Osteocyte (in vitro differentiated cells): ENCODE measurements at regions not wholly inside any gene's neighbourhood (a gene's known extent, or its start where the extent isn't known, plus 50 kb on each side); places are given as distances from the start of the nearest gene placed in this dataset.

Experiments
- DNase-seq: peaks from one replicate; pipeline ENCODE4 v3.0.0; 2021; ENCODE audit warnings: mixed read lengths; ENCODE audit not compliant: unreplicated experiment; ENCODE audit errors: extremely low spot score
- H3K27ac Mint-ChIP-seq: one replicate; pipeline ENCODE4 v1.8.0; 2021; ENCODE audit warnings: mild to moderate bottlenecking, mixed read lengths; ENCODE audit not compliant: unreplicated experiment
- H3K27me3 Mint-ChIP-seq: one replicate; pipeline ENCODE4 v1.8.0; 2021; ENCODE audit warnings: mixed read lengths; ENCODE audit not compliant: unreplicated experiment
- H3K36me3 Mint-ChIP-seq: one replicate; pipeline ENCODE4 v1.8.0; 2021; ENCODE audit warnings: mixed read lengths; ENCODE audit not compliant: unreplicated experiment
- H3K4me1 Mint-ChIP-seq: one replicate; pipeline ENCODE4 v1.8.0; 2021; ENCODE audit warnings: mixed read lengths; ENCODE audit not compliant: unreplicated experiment
- H3K4me3 Mint-ChIP-seq: one replicate; pipeline ENCODE4 v1.8.0; 2021; ENCODE audit warnings: mild to moderate bottlenecking, moderate library complexity, mixed read lengths; ENCODE audit not compliant: unreplicated experiment
- H3K9me3 Mint-ChIP-seq: one replicate; pipeline ENCODE4 v1.8.0; 2021; ENCODE audit warnings: mixed read lengths; ENCODE audit not compliant: unreplicated experiment
- TF ChIP-seq, protein P1 (sequence below): fragments of 200-600 bp; sonication (generic); IDR thresholded peaks from 2 replicates; pipeline ENCODE4 v1.5.0; 2021; ENCODE audit warnings: antibody characterized with exemption, mild to moderate bottlenecking, moderate library complexity

DNA sequence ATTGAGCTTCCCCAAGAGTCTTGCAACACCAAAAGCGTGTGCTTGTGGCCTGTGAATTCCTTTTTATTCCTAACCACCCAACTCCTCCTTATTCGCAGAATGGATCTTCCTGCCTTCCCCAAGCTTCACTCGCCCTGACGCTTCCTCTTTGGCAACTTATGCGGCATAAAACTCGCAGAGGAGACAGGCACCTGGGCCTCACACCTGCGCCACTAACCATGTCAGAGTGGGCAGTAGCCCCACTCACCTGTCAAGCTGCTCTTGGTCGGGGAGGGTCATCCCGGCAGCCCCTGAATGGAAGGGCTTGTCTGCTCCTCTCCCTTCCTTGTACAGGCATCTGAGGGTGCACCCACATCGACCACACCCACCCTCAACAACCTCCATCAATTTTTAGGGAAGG lies 106.9 kb upstream of the GPC1 start:
- Mint-ChIP-seq H3K27ac (no peak overlapping the region), H3K36me3 (peaks cover 2% of the 10 kb centered on the region), H3K9me3 (peaks cover 3% of the 10 kb centered on the region), H3K27me3 (peaks cover 23% of the 10 kb centered on the region), H3K4me1 (peaks cover 11% of the 10 kb centered on the region), H3K4me3 (no peak overlapping the region)
- no peak for DNase-seq
- TF ChIP-seq, protein P1, sequence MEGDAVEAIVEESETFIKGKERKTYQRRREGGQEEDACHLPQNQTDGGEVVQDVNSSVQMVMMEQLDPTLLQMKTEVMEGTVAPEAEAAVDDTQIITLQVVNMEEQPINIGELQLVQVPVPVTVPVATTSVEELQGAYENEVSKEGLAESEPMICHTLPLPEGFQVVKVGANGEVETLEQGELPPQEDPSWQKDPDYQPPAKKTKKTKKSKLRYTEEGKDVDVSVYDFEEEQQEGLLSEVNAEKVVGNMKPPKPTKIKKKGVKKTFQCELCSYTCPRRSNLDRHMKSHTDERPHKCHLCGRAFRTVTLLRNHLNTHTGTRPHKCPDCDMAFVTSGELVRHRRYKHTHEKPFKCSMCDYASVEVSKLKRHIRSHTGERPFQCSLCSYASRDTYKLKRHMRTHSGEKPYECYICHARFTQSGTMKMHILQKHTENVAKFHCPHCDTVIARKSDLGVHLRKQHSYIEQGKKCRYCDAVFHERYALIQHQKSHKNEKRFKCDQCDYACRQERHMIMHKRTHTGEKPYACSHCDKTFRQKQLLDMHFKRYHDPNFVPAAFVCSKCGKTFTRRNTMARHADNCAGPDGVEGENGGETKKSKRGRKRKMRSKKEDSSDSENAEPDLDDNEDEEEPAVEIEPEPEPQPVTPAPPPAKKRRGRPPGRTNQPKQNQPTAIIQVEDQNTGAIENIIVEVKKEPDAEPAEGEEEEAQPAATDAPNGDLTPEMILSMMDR: no peak

DNA sequence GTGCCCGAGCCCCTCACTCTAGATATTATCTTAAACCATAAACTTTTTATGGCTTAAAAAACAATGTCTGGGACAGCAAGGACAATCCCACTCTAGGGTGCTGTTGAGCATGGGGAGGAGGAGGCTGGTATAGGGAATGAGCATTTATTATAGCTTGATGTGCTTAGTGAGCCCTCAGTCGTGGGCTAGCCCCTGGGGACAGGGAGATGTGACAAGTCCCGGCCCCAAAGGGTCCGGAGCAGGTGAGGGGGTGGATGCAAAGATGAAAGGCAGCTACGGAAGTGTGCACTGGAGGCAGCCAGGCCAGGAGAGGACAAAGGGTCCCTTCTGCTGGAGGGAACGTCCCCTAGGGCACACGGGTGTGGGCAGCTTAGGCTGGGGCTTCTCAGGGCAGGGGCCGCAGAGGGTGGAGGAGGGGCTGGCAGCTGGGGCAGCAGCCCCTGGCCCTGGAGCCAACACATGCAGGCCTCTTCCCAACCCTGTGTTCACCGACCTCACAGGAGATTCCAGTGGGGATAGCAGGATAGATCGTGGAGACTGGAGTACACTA lies 106.3 kb upstream of the GPC1 start:
- peaks cover 29% of the 10 kb centered on the region for H3K27me3 Mint-ChIP-seq
- TF ChIP-seq, protein P1: no peak
- peaks cover 11% of the 10 kb centered on the region for H3K4me1 Mint-ChIP-seq
- no peak overlapping the region for H3K27ac Mint-ChIP-seq
- no peak overlapping the region for H3K4me3 Mint-ChIP-seq
- H3K9me3 Mint-ChIP-seq: peaks cover 3% of the 10 kb centered on the region
- no peak for DNase-seq
- peaks cover 2% of the 10 kb centered on the region for H3K36me3 Mint-ChIP-seq

DNA sequence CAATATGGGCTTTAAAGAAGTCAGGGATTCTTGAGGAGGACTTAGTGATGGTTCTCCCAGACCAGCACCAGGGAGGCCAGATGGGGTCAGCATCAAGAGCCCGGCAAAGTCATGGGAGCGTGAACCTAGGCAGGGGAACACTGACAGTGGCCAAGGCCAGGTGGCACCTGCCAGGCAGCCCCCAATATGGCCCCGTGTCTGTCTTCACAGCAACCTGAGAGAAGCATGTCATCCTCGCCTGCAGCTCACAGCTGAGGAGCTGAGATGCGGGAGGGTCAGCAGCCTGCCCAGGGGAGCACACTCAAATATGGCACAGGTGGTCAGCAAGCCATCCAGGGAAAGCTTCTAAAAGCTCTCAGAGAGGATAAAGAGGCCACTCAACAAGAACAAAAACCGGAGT lies 105.7 kb upstream of the GPC1 start:
- Mint-ChIP-seq H3K36me3 (peaks cover 2% of the 10 kb centered on the region), H3K27me3 (peaks cover 35% of the 10 kb centered on the region), H3K4me3 (no peak overlapping the region), H3K4me1 (peaks cover 11% of the 10 kb centered on the region), H3K9me3 (peaks cover 3% of the 10 kb centered on the region), H3K27ac (no peak overlapping the region)
- DNase-seq: no peak
- TF ChIP-seq, protein P1: no peak

DNA sequence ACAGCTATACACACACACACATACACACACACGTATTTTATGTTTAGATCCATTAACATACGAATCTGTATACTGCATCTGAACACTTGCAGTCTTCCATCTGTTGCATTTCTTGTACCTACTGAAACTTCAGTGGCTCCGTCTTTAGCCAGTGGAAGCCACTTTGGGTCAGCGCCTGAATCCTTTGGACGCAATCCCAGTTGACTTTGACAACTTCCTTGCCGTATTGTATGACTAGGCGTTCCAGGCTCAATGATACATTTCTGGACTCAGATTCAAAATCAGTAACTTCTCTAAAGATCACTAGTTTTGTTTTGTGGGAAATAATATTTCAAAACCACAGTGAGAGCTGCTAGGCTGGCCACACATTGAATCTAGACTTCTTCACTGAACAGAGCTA lies 101.5 kb upstream of the GPC1 start:
- H3K27me3 Mint-ChIP-seq: peaks cover 56% of the 10 kb centered on the region
- H3K4me3 Mint-ChIP-seq: no peak overlapping the region
- H3K4me1 Mint-ChIP-seq: no peaks in the 10 kb centered on the region
- peaks cover 2% of the 10 kb centered on the region for H3K36me3 Mint-ChIP-seq
- H3K9me3 Mint-ChIP-seq: peaks cover 3% of the 10 kb centered on the region
- no peak overlapping the region for H3K27ac Mint-ChIP-seq
- peak; percentile 17 for DNase-seq
- TF ChIP-seq, protein P1: no peak

DNA sequence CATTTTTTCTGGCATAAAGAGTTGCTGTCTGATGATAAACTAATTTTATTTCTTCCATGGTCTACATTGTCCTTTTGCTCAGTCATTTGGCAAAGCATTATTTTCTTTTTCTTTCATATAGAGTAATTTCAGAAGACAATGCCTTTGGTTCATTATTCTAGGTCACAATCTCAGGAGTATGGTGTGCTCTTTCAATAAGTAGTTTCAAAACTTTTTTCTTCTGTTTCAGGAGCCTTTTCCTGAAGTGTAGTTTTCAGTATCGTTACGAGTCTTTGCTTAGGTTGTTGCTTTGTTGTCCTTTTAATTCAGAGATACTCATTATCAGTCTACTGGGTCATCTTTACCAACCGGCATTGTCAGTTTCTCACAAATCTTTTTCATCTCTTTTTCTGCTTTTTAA lies 100.4 kb upstream of the GPC1 start:
- Mint-ChIP-seq H3K27ac (no peak overlapping the region), H3K4me1 (no peaks in the 10 kb centered on the region), H3K9me3 (peaks cover 3% of the 10 kb centered on the region), H3K36me3 (peaks cover 2% of the 10 kb centered on the region), H3K4me3 (no peak overlapping the region), H3K27me3 (peaks cover 56% of the 10 kb centered on the region)
- DNase-seq: no peak
- TF ChIP-seq, protein P1: no peak
